ENCODE measurements at regions not wholly inside any gene's neighbourhood (a gene's known extent, or its start where the extent isn't known, plus 50 kb on each side); places are given as distances from the start of the nearest gene placed in this dataset.

- TF ChIP-seq, protein P1, sequence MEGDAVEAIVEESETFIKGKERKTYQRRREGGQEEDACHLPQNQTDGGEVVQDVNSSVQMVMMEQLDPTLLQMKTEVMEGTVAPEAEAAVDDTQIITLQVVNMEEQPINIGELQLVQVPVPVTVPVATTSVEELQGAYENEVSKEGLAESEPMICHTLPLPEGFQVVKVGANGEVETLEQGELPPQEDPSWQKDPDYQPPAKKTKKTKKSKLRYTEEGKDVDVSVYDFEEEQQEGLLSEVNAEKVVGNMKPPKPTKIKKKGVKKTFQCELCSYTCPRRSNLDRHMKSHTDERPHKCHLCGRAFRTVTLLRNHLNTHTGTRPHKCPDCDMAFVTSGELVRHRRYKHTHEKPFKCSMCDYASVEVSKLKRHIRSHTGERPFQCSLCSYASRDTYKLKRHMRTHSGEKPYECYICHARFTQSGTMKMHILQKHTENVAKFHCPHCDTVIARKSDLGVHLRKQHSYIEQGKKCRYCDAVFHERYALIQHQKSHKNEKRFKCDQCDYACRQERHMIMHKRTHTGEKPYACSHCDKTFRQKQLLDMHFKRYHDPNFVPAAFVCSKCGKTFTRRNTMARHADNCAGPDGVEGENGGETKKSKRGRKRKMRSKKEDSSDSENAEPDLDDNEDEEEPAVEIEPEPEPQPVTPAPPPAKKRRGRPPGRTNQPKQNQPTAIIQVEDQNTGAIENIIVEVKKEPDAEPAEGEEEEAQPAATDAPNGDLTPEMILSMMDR (IDR thresholded peaks at IDR 0.05 in 4 of 5, conservative IDR thresholded peaks at IDR 0.05 in 1 of 5) = no peak
- no peak for TF ChIP-seq POLR2A (IDR thresholded peaks at IDR 0.05)
Measured at GRCh38 chr19:30225676-30226463, 146.3 kb upstream of the ZNF536 start.

Measured in gastrocnemius medialis (tissue), 4 donors.